H9 (cell line): ENCODE measurements at regions not wholly inside any gene's neighbourhood (a gene's known extent, or its start where the extent isn't known, plus 50 kb on each side); places are given as distances from the start of the nearest gene placed in this dataset.

Source experiments
- DNase-seq: peaks from one replicate; pipeline ENCODE4 v3.0.0-alpha.2; 2017
- H2AFZ ChIP-seq: one replicate; pipeline ENCODE4 v1.6.1; 2013; ENCODE audit warnings: mild to moderate bottlenecking, low read length, control low read depth, moderate library complexity
- H2AK5ac ChIP-seq: 2 replicates; pipeline ENCODE4 v1.6.1; 2013; ENCODE audit warnings: low read length, control low read depth, mixed read lengths; ENCODE audit not compliant: insufficient read length
- H2BK120ac ChIP-seq: one replicate; pipeline ENCODE4 v1.6.1; 2013; ENCODE audit warnings: low read depth, mild to moderate bottlenecking, low read length, control low read depth, inconsistent platforms; ENCODE audit not compliant: poor library complexity, severe bottlenecking
- H2BK12ac ChIP-seq: 2 replicates; pipeline ENCODE4 v1.6.1; 2013; ENCODE audit warnings: low read length, control low read depth, mixed read lengths, low read depth; ENCODE audit not compliant: insufficient read length
- H2BK15ac ChIP-seq: 2 replicates; pipeline ENCODE4 v1.6.1; 2013; ENCODE audit warnings: low read depth, low read length, control low read depth
- H2BK20ac ChIP-seq: one replicate; pipeline ENCODE4 v1.6.1; 2013; ENCODE audit warnings: low read depth, mild to moderate bottlenecking, low read length, control low read depth, inconsistent platforms; ENCODE audit not compliant: poor library complexity, severe bottlenecking
- H2BK5ac ChIP-seq: 2 replicates; pipeline ENCODE4 v1.6.1; 2013; ENCODE audit warnings: low read length, control low read depth, mixed read lengths; ENCODE audit not compliant: insufficient read length
- H3K14ac ChIP-seq: 2 replicates; pipeline ENCODE4 v1.6.1; 2013; ENCODE audit warnings: low read length, control low read depth; ENCODE audit not compliant: insufficient read depth
- H3K18ac ChIP-seq: 2 replicates; pipeline ENCODE4 v1.6.1; 2013; ENCODE audit warnings: low read depth, mild to moderate bottlenecking, mixed read lengths, low read length, control low read depth; ENCODE audit not compliant: insufficient read length
- H3K23ac ChIP-seq: 2 replicates; pipeline ENCODE4 v1.6.1; 2013; ENCODE audit warnings: low read length, control low read depth, mixed read lengths, low read depth; ENCODE audit not compliant: insufficient read length
- H3K23me2 ChIP-seq: 2 replicates; pipeline ENCODE4 v1.6.1; 2013; ENCODE audit warnings: low read depth, mild to moderate bottlenecking, mixed read lengths, low read length, control low read depth; ENCODE audit not compliant: insufficient read length, poor library complexity, severe bottlenecking
- H3K27ac ChIP-seq: 2 replicates; pipeline ENCODE4 v1.5.1; 2013; ENCODE audit warnings: low read length, control low read depth, mixed read lengths, low read depth; ENCODE audit not compliant: insufficient read length
- H3K27me3 ChIP-seq: 2 replicates; pipeline ENCODE4 v1.6.1; 2013; ENCODE audit warnings: low read length, control low read depth, inconsistent platforms; ENCODE audit not compliant: insufficient read depth
- H3K4ac ChIP-seq: 2 replicates; pipeline ENCODE4 v1.6.1; 2013; ENCODE audit warnings: low read depth, mild to moderate bottlenecking, control low read depth, inconsistent platforms, low read length, moderate library complexity
- H3K4me1 ChIP-seq: 2 replicates; pipeline ENCODE4 v1.6.1; 2013; ENCODE audit warnings: low read length, control low read depth, inconsistent platforms; ENCODE audit not compliant: insufficient read depth
- H3K4me2 ChIP-seq: 2 replicates; pipeline ENCODE4 v1.6.1; 2013; ENCODE audit warnings: low read length, control low read depth, mixed read lengths; ENCODE audit not compliant: insufficient read length, insufficient read depth
- H3K56ac ChIP-seq: 2 replicates; pipeline ENCODE4 v1.6.1; 2013; ENCODE audit warnings: low read depth, mild to moderate bottlenecking, mixed read lengths, low read length, control low read depth; ENCODE audit not compliant: insufficient read length
- H3K79me1 ChIP-seq: 2 replicates; pipeline ENCODE4 v1.6.1; 2013; ENCODE audit warnings: low read depth, mild to moderate bottlenecking, moderate library complexity, low read length, control low read depth, inconsistent platforms; ENCODE audit not compliant: insufficient read depth, poor library complexity, severe bottlenecking
- H3K79me2 ChIP-seq: 2 replicates; pipeline ENCODE4 v1.6.1; 2013; ENCODE audit warnings: low read length, control low read depth, inconsistent platforms; ENCODE audit not compliant: insufficient read depth
- H3K9ac ChIP-seq: 2 replicates; pipeline ENCODE4 v1.6.1; 2013; ENCODE audit warnings: low read length, control low read depth, mixed read lengths; ENCODE audit not compliant: insufficient read length; ENCODE audit errors: extremely low read depth
- H3K9me3 ChIP-seq: one replicate; pipeline ENCODE4 v1.6.1; 2013; ENCODE audit warnings: low read depth, low read length, inconsistent platforms; ENCODE audit not compliant: control insufficient read depth
- H3T11ph ChIP-seq: one replicate; pipeline ENCODE4 v1.6.1; 2013; ENCODE audit warnings: mild to moderate bottlenecking, low read length, control low read depth, inconsistent platforms
- H4K20me1 ChIP-seq: one replicate; pipeline ENCODE4 v1.6.1; 2013; ENCODE audit not compliant: control insufficient read depth, insufficient read length, insufficient read depth
- H4K5ac ChIP-seq: 2 replicates; pipeline ENCODE4 v1.6.1; 2013; ENCODE audit warnings: low read depth, mild to moderate bottlenecking, mixed read lengths, low read length, control low read depth; ENCODE audit not compliant: insufficient read length
- H4K8ac ChIP-seq: replicated peaks from 2 replicates; pipeline ENCODE4 v1.6.1; 2013; ENCODE audit warnings: low read length, control low read depth, mixed read lengths, low read depth; ENCODE audit not compliant: insufficient read length
- H4K91ac ChIP-seq: 2 replicates; pipeline ENCODE4 v1.6.1; 2013; ENCODE audit warnings: low read depth, mild to moderate bottlenecking, moderate library complexity, mixed read lengths, low read length, control low read depth; ENCODE audit not compliant: insufficient read length
- H3K27ac Mint-ChIP-seq, 3 experiments: 2 replicates in 2 of 3; 3 replicates in 1 of 3; pipeline ENCODE4 v1.8.0; 2020 to 2021; ENCODE audit warnings: mixed read lengths in 3 of 3, mild to moderate bottlenecking in 1 of 3, moderate library complexity in 1 of 3
- H3K27me3 Mint-ChIP-seq: 2 replicates; pipeline ENCODE4 v1.8.0; 2021; ENCODE audit warnings: low read depth, mild to moderate bottlenecking, moderate library complexity, mixed read lengths
- H3K36me3 Mint-ChIP-seq, 3 experiments: 2 replicates in 2 of 3; 3 replicates in 1 of 3; pipeline ENCODE4 v1.8.0; 2020 to 2021; ENCODE audit warnings: low read depth in 3 of 3, mixed read lengths in 3 of 3; ENCODE audit not compliant: insufficient read depth in 1 of 3
- H3K4me1 Mint-ChIP-seq, 2 experiments: 2 replicates each; pipeline ENCODE4 v1.8.0; 2020; ENCODE audit warnings: mixed read lengths in 2 of 2
- H3K4me3 Mint-ChIP-seq, 2 experiments: 2 replicates in 1 of 2; 3 replicates in 1 of 2; pipeline ENCODE4 v1.8.0; 2020 to 2021; ENCODE audit warnings: mild to moderate bottlenecking in 2 of 2, mixed read lengths in 2 of 2, moderate library complexity in 1 of 2
- H3K9me3 Mint-ChIP-seq, 2 experiments: 2 replicates in 1 of 2; 3 replicates in 1 of 2; pipeline ENCODE4 v1.8.0; 2020; ENCODE audit warnings: mild to moderate bottlenecking in 2 of 2, mixed read lengths in 2 of 2, moderate library complexity in 1 of 2
- CTCF ChIP-seq: fragments of 200-600 bp; sonication (generic); conservative IDR thresholded peaks from 3 replicates; pipeline ENCODE4 v1.8.0; 2021; ENCODE audit warnings: antibody characterized with exemption, mild to moderate bottlenecking
- WGBS: extraction: QIAGEN DNeasy Blood & Tissue Kit; methylation state at CpG from one replicate; pipeline ENCODE4 v1.1.7; 2013; ENCODE audit warnings: missing lambda C conversion rate, low lambda C conversion rate, mixed read lengths; ENCODE audit not compliant: insufficient read length; ENCODE audit errors: extremely low coverage; 5-methylcytosine and 5-hydroxymethylcytosine counted together

GRCh38 chr6:45726444-45726843 lies 289.2 kb downstream of the CLIC5 start:
- no peaks in the 10 kb centered on the region; the same call in 1 of the 2 replicates for H3K27me3 Mint-ChIP-seq
- Histone ChIP-seq H3K9me3 (no peaks in the 10 kb centered on the region), H3K4me1 (no peaks in the 10 kb centered on the region), H2AK5ac (no peak overlapping the region), H3K56ac (no peak overlapping the region), H4K5ac (no peak overlapping the region), H3K14ac (no peak overlapping the region), H2AFZ (no peak overlapping the region), H3K27ac (no peak overlapping the region), H2BK12ac (no peak overlapping the region), H4K20me1 (no peaks in the 10 kb centered on the region), H3K23me2 (no peaks in the 10 kb centered on the region), H3K79me2 (no peaks in the 10 kb centered on the region), H3K4me2 (no peak overlapping the region), H4K8ac (no peak overlapping the region), H2BK20ac (no peak overlapping the region), H3K23ac (no peak overlapping the region), H2BK5ac (no peak overlapping the region), H4K91ac (no peak overlapping the region), H3K18ac (no peak overlapping the region), H3K4ac (no peak overlapping the region), H2BK15ac (no peak overlapping the region), H3T11ph (no peak overlapping the region), H3K9ac (no peak overlapping the region), H2BK120ac (no peak overlapping the region), H3K27me3 (no peaks in the 10 kb centered on the region), H3K79me1 (no peaks in the 10 kb centered on the region)
- no peak overlapping the region for H3K4me3 Mint-ChIP-seq
- DNase-seq, result no peak
- TF ChIP-seq CTCF, result no peak
- no peak overlapping the region for H3K27ac Mint-ChIP-seq
- H3K9me3 Mint-ChIP-seq, result peaks cover 0 to 5% of the 10 kb centered on the region in 2 experiments; a peak in 2 of 5 replicates
- WGBS, result no CpG with 5 or more reads among the region's 3 CpGs
- no peaks in the 10 kb centered on the region for H3K36me3 Mint-ChIP-seq
- no peaks in the 10 kb centered on the region for H3K4me1 Mint-ChIP-seq
